ENCODE measurements at regions not wholly inside any gene's neighbourhood (a gene's known extent, or its start where the extent isn't known, plus 50 kb on each side); places are given as distances from the start of the nearest gene placed in this dataset.
"Not testable (repeated sequence)": the region's sequence is repeated elsewhere in the genome, so short reads cannot be mapped to it uniquely, and the experiment has no call there.

- peak; percentile 72 to 88 for DNase-seq
These were observed 526.7 kb upstream of the NRP1 start for GRCh38 chr10:33861016-33861704.

- DNase-seq: no peak
These were observed 526.1 kb upstream of the NRP1 start for GRCh38 chr10:33860552-33860951.

DNA sequence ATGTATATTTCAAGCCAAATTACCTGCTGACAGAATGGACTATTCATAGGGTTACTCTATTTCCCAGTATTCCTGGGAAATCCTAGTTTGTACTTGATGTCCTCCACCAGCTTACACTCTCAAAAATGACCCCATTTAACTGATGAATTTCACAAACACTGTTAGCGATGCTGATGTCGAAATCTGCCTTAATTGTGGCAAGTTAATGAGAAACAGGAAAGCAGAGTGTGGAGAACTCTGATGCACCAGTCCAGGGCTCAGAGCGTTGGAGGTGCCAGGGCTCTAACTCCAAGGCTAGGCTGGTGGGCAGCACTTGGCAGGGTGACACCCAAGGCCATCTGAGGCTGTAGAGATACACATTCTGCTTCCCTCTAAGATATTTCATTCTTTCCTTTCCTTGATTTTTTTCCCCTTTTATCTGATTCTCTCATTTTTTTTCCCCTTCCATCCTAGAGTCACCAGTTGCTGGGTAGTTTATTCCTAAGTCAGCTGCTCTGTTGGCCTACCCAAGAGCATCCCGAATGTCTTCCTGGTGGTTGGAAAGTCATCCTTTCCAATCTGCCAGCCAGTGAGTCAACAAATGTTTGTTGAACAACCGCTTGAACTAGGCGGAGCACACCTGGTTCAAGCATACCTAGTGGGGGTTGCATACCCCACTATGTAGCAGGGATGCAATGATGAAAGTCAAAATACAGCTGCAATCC, 525.0 kb upstream of the NRP1 start:
- DNase-seq: no peak

GRCh38 chr10:33858326-33858725, 523.9 kb upstream of the NRP1 start:
- peak in 1 of 2 donors; percentile 28 for DNase-seq

GRCh38 chr10:33853221-33853620, 518.8 kb upstream of the NRP1 start:
- not testable (repeated sequence) for DNase-seq

- no peak for DNase-seq
These were observed 508.9 kb upstream of the NRP1 start for GRCh38 chr10:33843379-33843778.

DNA sequence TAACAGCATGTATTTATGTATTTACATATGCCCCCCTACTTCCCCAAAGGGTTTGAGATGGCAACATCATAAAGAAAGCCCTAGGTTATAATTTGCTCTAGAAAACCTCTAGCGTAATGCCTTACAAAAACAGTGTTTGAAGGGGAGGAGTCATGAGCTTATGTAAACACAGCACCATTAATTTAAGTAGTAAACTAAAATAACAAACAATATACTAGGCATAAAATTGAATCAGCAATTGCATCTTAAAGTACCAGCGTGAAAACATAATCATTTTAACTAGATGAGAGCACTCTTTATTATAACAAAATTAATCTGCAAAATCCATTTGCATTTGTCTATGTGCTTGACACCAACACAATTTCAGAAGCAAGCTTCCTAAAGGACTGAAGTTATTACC, 507.2 kb upstream of the NRP1 start:
- DNase-seq: no peak

- no peak for DNase-seq
These were observed 504.3 kb upstream of the NRP1 start for GRCh38 chr10:33838731-33839130.

DNA sequence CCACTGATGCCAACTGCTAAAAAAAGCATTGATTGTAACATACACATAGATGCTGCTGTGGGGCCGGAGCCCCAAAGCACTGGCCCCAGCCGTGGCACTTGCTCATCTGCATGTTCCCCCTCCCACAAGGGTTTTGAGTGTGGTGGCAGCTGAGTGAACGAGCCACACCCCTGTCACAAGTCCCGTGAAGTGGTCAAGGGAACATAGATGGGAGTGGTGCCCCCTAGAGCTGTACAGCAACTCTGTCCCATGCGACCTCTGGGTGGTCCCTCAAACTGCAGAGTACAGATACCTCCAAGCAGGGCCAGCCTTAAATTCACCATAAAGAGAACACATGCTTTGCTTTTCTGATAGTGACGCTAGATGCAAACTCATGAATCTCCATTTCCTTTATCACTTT, 503.3 kb upstream of the NRP1 start:
- no peak for DNase-seq

DNA sequence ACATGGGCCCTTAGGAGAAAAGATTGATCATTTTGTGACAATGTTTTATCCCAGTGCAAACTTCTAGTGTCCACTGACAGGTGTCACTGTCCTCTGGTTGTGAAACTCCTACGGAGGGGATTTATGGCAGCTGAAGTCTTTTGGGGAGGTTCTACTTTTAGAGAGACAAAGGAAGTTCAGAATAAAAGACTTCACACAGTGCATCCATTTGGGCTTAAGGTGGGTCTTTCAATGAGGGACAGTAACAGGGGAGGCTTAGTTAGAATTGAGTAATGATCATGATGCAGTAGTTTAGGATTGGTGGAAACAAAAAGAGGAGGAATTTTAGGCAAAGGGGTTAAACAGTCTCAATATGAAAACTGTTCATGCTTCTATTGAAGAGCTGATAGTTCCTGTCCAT, 501.1 kb upstream of the NRP1 start:
- DNase-seq: no peak

DNA sequence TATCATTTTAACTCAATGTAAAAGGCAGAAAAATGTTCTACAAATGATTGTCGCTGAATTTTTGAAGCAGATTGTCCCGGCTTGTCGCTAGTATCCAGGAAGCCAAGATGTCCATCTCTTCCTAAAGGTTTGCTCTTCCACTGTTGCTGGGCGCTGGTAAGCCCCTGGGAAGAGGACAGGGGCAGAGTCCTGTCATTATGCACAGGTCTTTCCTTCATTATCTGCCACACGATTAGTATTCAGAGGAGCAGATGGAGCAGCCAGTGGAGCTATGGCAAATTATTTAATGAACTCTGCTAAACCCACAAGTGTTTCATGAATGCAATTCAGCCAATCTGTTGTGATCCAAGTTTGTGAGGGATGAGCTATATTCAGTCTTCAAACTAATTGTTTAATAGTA, 499.1 kb upstream of the NRP1 start:
- DNase-seq: no peak

- no peak for DNase-seq
These were observed 497.8 kb upstream of the NRP1 start for GRCh38 chr10:33832124-33832787.

GRCh38 chr10:33831591-33831990, 497.1 kb upstream of the NRP1 start:
- no peak for DNase-seq

- DNase-seq: not testable (repeated sequence)
These were observed 495.4 kb upstream of the NRP1 start for GRCh38 chr10:33829899-33830298.

GRCh38 chr10:33828592-33828991, 494.1 kb upstream of the NRP1 start:
- no peak for DNase-seq

DNA sequence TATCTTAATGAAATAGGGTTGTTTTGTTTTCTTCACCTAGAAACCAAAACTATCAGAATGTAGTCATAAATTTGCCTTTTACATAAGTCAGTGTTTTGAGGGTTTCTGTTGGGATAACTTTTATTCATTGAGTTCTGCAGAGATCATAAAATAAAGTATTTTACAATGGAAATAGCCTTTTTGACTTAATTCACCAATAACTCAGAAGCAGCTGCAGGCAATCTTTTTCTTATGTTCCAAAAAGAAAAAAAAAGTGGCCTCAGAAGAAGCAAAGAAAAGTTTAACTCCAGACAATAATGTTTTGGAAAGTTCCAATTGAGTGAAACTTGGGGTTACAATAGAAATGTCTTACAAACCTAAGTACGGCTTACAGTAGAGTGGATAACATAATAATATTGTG, 491.7 kb upstream of the NRP1 start:
- no peak for DNase-seq

GRCh38 chr10:33822774-33823173, 488.3 kb upstream of the NRP1 start:
- DNase-seq: peak in 1 of 2 donors; percentile 22

- DNase-seq: no peak
These were observed 486.1 kb upstream of the NRP1 start for GRCh38 chr10:33820531-33820930.

- no peak for DNase-seq
These were observed 484.7 kb upstream of the NRP1 start for GRCh38 chr10:33819206-33819605.

- peak in 1 of 2 donors; percentile 33 for DNase-seq
These were observed 483.9 kb upstream of the NRP1 start for GRCh38 chr10:33818343-33818742.

GRCh38 chr10:33817605-33818004, 483.1 kb upstream of the NRP1 start:
- no peak for DNase-seq

- DNase-seq: no peak
These were observed 481.3 kb upstream of the NRP1 start for GRCh38 chr10:33815776-33816175.

DNA sequence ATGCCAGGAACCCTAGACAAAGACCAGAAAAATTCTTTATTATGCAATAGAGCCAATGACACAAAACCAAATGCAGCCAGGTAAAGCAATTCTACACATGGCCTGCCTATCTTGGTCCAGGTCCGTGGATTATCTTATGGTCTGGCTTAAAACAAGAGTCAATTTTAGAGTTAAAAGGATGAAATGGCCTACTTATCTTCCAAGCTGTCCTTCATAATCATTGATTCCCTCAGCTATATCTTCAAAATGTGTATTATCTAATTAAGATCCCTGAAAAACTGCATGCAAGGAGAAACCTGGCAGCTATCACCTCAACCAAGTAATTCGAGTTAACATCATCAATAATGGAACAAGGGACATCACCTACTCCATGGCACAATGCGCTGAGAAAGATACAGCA, 479.4 kb upstream of the NRP1 start:
- DNase-seq: no peak

GRCh38 chr10:33813415-33813814, 478.9 kb upstream of the NRP1 start:
- no peak for DNase-seq

All from inflammatory macrophage (primary cell).